VCaP (cell line): ENCODE measurements at regions not wholly inside any gene's neighbourhood (a gene's known extent, or its start where the extent isn't known, plus 50 kb on each side); places are given as distances from the start of the nearest gene placed in this dataset.
A peak's percentile ranks its signal among the peaks of the same experiment; 100 is the strongest.

Source experiments
- H3K27ac ChIP-seq: fragments of 450-650 bp; 2 replicates; pipeline ENCODE4 v1.5.1; 2017
- TF ChIP-seq, protein P1 (sequence below): fragments of 450-650 bp; conservative IDR thresholded peaks from 2 replicates; pipeline ENCODE4 v1.5.1; 2017; ENCODE audit warnings: mild to moderate bottlenecking, moderate library complexity

DNA sequence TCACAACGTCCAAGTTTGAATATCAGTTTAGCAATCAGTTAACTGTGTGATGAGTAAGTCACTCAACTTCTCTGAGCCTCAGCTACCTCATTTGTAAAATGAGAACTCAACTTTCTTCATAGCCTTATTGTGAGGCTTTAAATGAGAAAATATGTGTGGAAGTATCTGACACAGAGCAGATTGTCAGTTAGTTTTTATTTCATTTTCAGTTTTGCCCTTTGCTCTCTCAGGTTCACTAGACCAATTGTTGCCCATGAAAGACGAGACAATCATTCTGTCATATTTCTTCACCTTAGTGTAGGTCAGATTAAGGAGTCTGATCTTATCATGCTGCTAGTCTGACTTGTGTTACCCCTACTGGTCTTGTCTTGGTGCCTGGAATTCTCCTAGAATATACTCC lies 232.8 kb upstream of the PTBP2 start:
- TF ChIP-seq, protein P1, sequence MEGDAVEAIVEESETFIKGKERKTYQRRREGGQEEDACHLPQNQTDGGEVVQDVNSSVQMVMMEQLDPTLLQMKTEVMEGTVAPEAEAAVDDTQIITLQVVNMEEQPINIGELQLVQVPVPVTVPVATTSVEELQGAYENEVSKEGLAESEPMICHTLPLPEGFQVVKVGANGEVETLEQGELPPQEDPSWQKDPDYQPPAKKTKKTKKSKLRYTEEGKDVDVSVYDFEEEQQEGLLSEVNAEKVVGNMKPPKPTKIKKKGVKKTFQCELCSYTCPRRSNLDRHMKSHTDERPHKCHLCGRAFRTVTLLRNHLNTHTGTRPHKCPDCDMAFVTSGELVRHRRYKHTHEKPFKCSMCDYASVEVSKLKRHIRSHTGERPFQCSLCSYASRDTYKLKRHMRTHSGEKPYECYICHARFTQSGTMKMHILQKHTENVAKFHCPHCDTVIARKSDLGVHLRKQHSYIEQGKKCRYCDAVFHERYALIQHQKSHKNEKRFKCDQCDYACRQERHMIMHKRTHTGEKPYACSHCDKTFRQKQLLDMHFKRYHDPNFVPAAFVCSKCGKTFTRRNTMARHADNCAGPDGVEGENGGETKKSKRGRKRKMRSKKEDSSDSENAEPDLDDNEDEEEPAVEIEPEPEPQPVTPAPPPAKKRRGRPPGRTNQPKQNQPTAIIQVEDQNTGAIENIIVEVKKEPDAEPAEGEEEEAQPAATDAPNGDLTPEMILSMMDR = no peak
- no peak overlapping the region for H3K27ac ChIP-seq

DNA sequence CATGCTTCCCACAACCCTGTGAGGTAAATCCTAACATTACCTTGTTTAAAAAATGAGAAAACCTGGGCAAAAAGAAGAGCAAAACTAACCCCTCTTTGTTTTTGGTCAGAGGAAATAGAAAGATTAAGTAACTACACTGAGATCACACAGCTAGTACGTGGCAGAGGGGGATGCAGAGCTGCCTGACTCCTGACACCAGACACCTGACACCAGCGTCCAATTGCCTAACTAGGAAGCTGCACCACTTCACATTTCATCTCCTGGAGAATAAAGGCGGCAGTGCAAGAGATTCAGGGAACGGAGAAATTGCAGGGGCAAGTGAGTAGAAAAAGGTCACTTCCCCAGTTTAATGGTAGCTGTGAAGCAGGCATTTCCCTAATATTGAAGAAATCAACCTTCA lies 229.3 kb upstream of the PTBP2 start:
- H3K27ac ChIP-seq = no peak overlapping the region
- TF ChIP-seq, protein P1 = no peak

DNA sequence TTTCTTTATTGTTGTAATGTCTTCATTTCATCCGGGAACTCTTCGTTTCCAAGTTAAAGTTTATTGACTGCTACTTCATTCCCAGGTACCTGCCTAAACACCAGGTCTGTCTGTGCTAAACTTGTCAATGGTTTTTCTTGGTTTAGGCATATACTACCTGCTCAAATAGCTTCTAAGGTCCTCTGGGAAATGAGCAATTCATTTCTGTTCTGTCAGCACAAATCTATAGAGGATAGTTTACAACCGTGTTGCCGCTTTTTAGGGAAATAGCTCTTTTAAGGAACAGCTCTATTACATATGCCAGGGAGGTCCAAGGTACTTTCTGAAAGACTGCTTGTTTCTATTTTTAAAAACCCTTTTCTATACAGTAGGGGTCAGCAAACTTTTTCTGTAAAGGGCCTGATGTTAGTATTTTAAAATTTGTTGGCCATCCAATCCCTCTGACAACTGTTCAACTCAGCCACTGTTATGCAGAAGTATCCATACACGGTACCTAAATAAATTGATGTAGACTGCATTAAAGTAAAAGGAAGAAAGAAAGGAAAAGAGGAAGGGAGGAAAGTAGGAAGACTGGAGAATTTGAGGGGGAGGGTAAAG lies 222.7 kb upstream of the PTBP2 start:
- TF ChIP-seq, protein P1 = 0 out of 2 replicates have a peak, but pooled peaks have one; percentile 9
- no peak overlapping the region for H3K27ac ChIP-seq

DNA sequence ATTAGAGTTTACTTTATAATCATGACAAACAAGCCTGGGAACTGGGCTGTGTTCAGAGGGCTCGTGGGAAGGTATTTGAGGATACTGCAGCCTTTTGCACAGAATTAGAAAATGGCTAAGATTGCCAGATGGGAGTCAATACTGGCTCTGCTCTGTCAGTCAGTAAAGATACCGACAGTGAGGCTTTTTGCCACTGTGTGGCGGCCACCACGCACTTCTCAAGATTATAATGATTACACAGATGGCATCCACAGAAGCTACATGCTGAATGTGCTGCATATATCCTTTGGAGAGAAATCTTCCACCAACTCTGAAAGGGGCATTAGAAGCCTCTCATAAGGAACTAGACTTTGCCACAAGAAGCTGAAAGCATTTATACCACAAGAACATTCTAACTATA lies 213.4 kb upstream of the PTBP2 start:
- TF ChIP-seq, protein P1 = peak; percentile 18; the same call in 1 of the 2 replicates
- no peak overlapping the region for H3K27ac ChIP-seq

DNA sequence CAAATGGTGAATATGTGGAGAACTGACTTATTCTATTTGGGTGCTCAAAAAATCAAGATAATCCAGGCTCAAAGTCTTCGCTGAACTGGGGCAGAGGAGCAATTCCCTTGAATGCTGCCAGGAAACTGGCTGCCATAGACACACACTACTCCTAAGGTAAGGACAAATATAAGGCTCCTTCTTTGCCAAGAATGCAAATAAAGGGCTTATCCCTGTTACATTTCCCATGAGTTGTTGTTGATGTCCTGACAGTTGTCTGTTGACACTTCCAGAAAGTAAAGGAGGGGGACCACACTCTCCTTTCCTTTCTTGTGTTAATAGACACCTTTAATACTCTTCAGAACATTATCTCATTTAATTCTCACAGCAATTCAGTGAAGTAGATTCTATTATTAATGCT lies 212.2 kb upstream of the PTBP2 start:
- TF ChIP-seq, protein P1 = no peak
- H3K27ac ChIP-seq = peak overlapping the region; percentile 59; the same call in 1 of the 2 replicates

DNA sequence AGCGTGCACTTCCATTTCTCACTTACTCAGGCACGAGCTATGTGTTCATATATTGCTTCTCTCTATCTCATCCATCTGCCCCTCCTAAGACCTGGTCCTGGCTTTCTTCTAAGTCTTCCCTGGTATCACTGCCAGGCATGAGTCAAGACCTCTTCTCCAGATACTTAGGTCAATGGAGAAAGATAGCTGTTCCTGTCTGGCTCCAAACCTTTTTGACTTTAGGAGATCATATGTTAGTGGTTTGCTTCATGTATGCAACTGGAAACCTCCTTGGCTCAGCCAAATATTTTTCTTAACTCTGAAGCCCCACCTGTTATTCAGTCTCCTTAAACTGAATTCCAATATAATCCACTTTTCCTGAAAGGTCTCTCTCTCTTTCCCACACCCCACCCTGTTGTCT lies 211.6 kb upstream of the PTBP2 start:
- H3K27ac ChIP-seq = peak overlapping the region; percentile 59
- TF ChIP-seq, protein P1 = no peak

DNA sequence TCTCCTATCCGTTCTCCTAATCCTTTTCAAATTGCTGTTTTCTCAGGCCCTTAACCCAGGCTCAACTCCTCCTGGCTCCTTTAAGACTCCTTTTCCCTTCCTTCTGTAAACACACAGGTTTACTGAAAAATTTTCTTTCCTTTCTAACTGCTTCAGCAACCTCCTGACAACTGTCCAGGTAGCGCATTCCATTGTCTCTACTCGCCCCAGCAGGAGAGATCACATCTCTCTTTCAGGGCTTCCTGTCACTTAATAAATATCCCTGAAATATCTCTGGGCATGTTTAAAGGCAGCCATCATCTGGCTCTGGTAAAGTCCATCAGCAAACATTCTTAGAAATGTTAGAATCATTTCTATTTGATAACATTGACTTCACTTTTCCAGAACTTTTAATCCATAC lies 211.2 kb upstream of the PTBP2 start:
- peak overlapping the region; percentile 59 for H3K27ac ChIP-seq
- TF ChIP-seq, protein P1 = no peak
